NT2/D1 (cell line): ENCODE measurements at regions not wholly inside any gene's neighbourhood (a gene's known extent, or its start where the extent isn't known, plus 50 kb on each side); places are given as distances from the start of the nearest gene placed in this dataset.
A peak's percentile ranks its signal among the peaks of the same experiment; 100 is the strongest.
"Not testable (repeated sequence)": the region's sequence is repeated elsewhere in the genome, so short reads cannot be mapped to it uniquely, and the experiment has no call there.

Source experiments
- DNase-seq: peaks from one replicate; pipeline ENCODE4 v3.0.0-alpha.2; 2011; ENCODE audit warnings: low read depth, low spot score
- H3K27me3 ChIP-seq: 2 replicates; pipeline ENCODE4 v1.6.0; 2011; ENCODE audit warnings: mild to moderate bottlenecking; ENCODE audit not compliant: insufficient read length, insufficient read depth
- H3K36me3 ChIP-seq: 2 replicates; pipeline ENCODE4 v1.6.1; 2011; ENCODE audit warnings: mild to moderate bottlenecking, low read length, mixed read lengths; ENCODE audit not compliant: insufficient read depth, insufficient read length
- H3K4me1 ChIP-seq: 2 replicates; pipeline ENCODE4 v1.5.1; 2011; ENCODE audit not compliant: insufficient read depth, insufficient read length
- H3K4me3 ChIP-seq: 2 replicates; pipeline ENCODE4 v1.5.1; 2011; ENCODE audit warnings: low read depth; ENCODE audit not compliant: insufficient read length
- H3K9ac ChIP-seq: 2 replicates; pipeline ENCODE4 v1.6.0; 2011; ENCODE audit warnings: low read depth; ENCODE audit not compliant: insufficient read length
- H3K9me3 ChIP-seq: 2 replicates; pipeline ENCODE4 v1.5.1; 2011; ENCODE audit warnings: mild to moderate bottlenecking, low read length; ENCODE audit not compliant: insufficient read depth
- SUZ12 ChIP-seq: IDR thresholded peaks from 2 replicates; pipeline ENCODE4 v1.6.1; 2011; ENCODE audit not compliant: insufficient read length, insufficient read depth; ENCODE audit errors: extremely low read depth
- YY1 ChIP-seq: IDR thresholded peaks from 2 replicates; pipeline ENCODE4 v1.6.1; 2011; ENCODE audit not compliant: insufficient read length, insufficient read depth
- ZNF274 ChIP-seq: IDR thresholded peaks from 2 replicates; pipeline ENCODE4 v1.6.1; 2011; ENCODE audit warnings: mild to moderate bottlenecking, low read depth, low read length

GRCh38 chr7:125336326-125336725, 406.7 kb upstream of the POT1 start:
- Histone ChIP-seq H3K9ac (no peak overlapping the region), H3K36me3 (no peaks in the 10 kb centered on the region), H3K9me3 (no peaks in the 10 kb centered on the region), H3K4me1 (no peaks in the 10 kb centered on the region), H3K4me3 (no peak overlapping the region), H3K27me3 (no peaks in the 10 kb centered on the region)
- no peak for DNase-seq
- no peak for TF ChIP-seq YY1
- TF ChIP-seq SUZ12: no peak
- TF ChIP-seq ZNF274: no peak

- no peak for DNase-seq
These were observed 397.1 kb upstream of the POT1 start for GRCh38 chr7:125326666-125327255.

GRCh38 chr7:125316466-125316865, 386.8 kb upstream of the POT1 start:
- no peak overlapping the region for H3K4me3 ChIP-seq
- peak; percentile 74 for DNase-seq
- peaks cover 19% of the 10 kb centered on the region; the same call in 1 of the 2 replicates for H3K9me3 ChIP-seq
- H3K27me3 ChIP-seq: no peaks in the 10 kb centered on the region
- H3K4me1 ChIP-seq: peaks cover 3% of the 10 kb centered on the region
- no peak for TF ChIP-seq ZNF274
- no peak for TF ChIP-seq YY1
- no peak for TF ChIP-seq SUZ12
- H3K9ac ChIP-seq: no peak overlapping the region
- H3K36me3 ChIP-seq: no peaks in the 10 kb centered on the region

More at GRCh38 chr7:125326666-125327255, 397.1 kb upstream of the POT1 start:
- Histone ChIP-seq H3K4me1 (no peaks in the 10 kb centered on the region), H3K4me3 (no peak overlapping the region), H3K36me3 (no peaks in the 10 kb centered on the region), H3K9me3 (no peaks in the 10 kb centered on the region), H3K27me3 (no peaks in the 10 kb centered on the region), H3K9ac (no peak overlapping the region)
- TF ChIP-seq SUZ12 (no peak), ZNF274 (no peak), YY1 (no peak)

- TF ChIP-seq SUZ12 (no peak), ZNF274 (no peak), YY1 (no peak)
- Histone ChIP-seq H3K4me1 (no peaks in the 10 kb centered on the region), H3K4me3 (no peak overlapping the region), H3K9me3 (no peaks in the 10 kb centered on the region; the same call in 1 of the 2 replicates), H3K36me3 (no peaks in the 10 kb centered on the region), H3K9ac (no peak overlapping the region), H3K27me3 (no peaks in the 10 kb centered on the region)
- DNase-seq: no peak
These were observed 369.6 kb upstream of the POT1 start for GRCh38 chr7:125299003-125299765.

- Histone ChIP-seq H3K4me1 (no peaks in the 10 kb centered on the region), H3K9ac (no peak overlapping the region), H3K27me3 (no peaks in the 10 kb centered on the region), H3K36me3 (no peaks in the 10 kb centered on the region), H3K4me3 (no peak overlapping the region), H3K9me3 (no peaks in the 10 kb centered on the region)
- TF ChIP-seq ZNF274 (no peak), SUZ12 (no peak), YY1 (no peak)
- DNase-seq: no peak
These were observed 350.3 kb upstream of the POT1 start for GRCh38 chr7:125279961-125280360.

- Histone ChIP-seq H3K4me1 (no peaks in the 10 kb centered on the region), H3K36me3 (no peaks in the 10 kb centered on the region), H3K9ac (no peak overlapping the region), H3K9me3 (no peaks in the 10 kb centered on the region), H3K27me3 (no peaks in the 10 kb centered on the region), H3K4me3 (no peak overlapping the region)
- TF ChIP-seq SUZ12: no peak
- TF ChIP-seq YY1: no peak
- no peak for TF ChIP-seq ZNF274
- no peak for DNase-seq
These were observed 348.7 kb upstream of the POT1 start for GRCh38 chr7:125278318-125278717.

GRCh38 chr7:125274742-125275141, 345.1 kb upstream of the POT1 start:
- not testable (repeated sequence) for H3K4me1 ChIP-seq, H3K4me3 ChIP-seq, DNase-seq, H3K27me3 ChIP-seq, H3K36me3 ChIP-seq, H3K9me3 ChIP-seq, H3K9ac ChIP-seq

- H3K36me3 ChIP-seq, H3K27me3 ChIP-seq, H3K4me3 ChIP-seq, DNase-seq, H3K4me1 ChIP-seq, H3K9me3 ChIP-seq, H3K9ac ChIP-seq: not testable (repeated sequence)
These were observed 334.7 kb upstream of the POT1 start for GRCh38 chr7:125264174-125264856.

GRCh38 chr7:125258876-125259417, 329.3 kb upstream of the POT1 start:
- not testable (repeated sequence) for H3K9ac ChIP-seq, H3K4me1 ChIP-seq, H3K27me3 ChIP-seq, DNase-seq, H3K36me3 ChIP-seq, H3K4me3 ChIP-seq, H3K9me3 ChIP-seq
